SU-DHL-6 (cell line): ENCODE measurements at regions not wholly inside any gene's neighbourhood (a gene's known extent, or its start where the extent isn't known, plus 50 kb on each side); places are given as distances from the start of the nearest gene placed in this dataset.

Experiments
- CTCF ChIP-seq: fragments of 200-600 bp; sonication (generic); IDR thresholded peaks from one replicate; pipeline ENCODE4 v1.5.1; 2017; ENCODE audit warnings: antibody characterized with exemption, mild to moderate bottlenecking, low read length, moderate library complexity; ENCODE audit not compliant: insufficient read depth, poor library complexity, severe bottlenecking
- EZH2phosphoT487 ChIP-seq: fragments of 200-600 bp; sonication (generic), shearing (Covaris generic); conservative IDR thresholded peaks from 2 replicates; pipeline ENCODE4 v1.6.1; 2018; ENCODE audit warnings: mild to moderate bottlenecking, antibody characterized with exemption, low read length, moderate library complexity, mixed read lengths

- TF ChIP-seq CTCF (no peak), EZH2phosphoT487 (no peak)
Observed at GRCh38 chr4:14168919-14169318, 541.4 kb upstream of the BOD1L1 start.
